Activated T-cell treated with anti-CD3 and anti-CD28 coated beads, Interleukin-2, amount 50 U/mL, for 72 hours (primary cell): ENCODE measurements at regions not wholly inside any gene's neighbourhood (a gene's known extent, or its start where the extent isn't known, plus 50 kb on each side); places are given as distances from the start of the nearest gene placed in this dataset.

ENCODE experiments used
- ATAC-seq, 2 donors: fragments of 150-1000 bp; cut with Tn5 transposase; replicated peaks in 1 of 2; 2 replicates each; pipeline ENCODE4 v1.10.0; 2021; ENCODE audit warnings: moderate library complexity in 2 of 2, mild to moderate bottlenecking in 1 of 2
- DNase-seq, 2 donors: peaks; one replicate each; pipeline ENCODE4 v3.0.0; 2021 to 2022; ENCODE audit warnings: mixed read lengths in 1 of 2
- H3K27ac Mint-ChIP-seq: one replicate; pipeline ENCODE4 v1.8.0; 2022; ENCODE audit warnings: mild to moderate bottlenecking, moderate library complexity, mixed read lengths
- H3K27me3 Mint-ChIP-seq: one replicate; pipeline ENCODE4 v1.8.0; 2022; ENCODE audit warnings: low read depth, mixed read lengths
- H3K36me3 Mint-ChIP-seq, 2 donors: one replicate each; pipeline ENCODE4 v1.8.0; 2022; ENCODE audit warnings: mixed read lengths in 2 of 2, mild to moderate bottlenecking in 1 of 2; ENCODE audit not compliant: insufficient read depth in 2 of 2
- H3K4me1 Mint-ChIP-seq: one replicate; pipeline ENCODE4 v1.8.0; 2022; ENCODE audit warnings: low read depth, mixed read lengths
- H3K4me3 Mint-ChIP-seq, 2 donors: one replicate each; pipeline ENCODE4 v1.8.0; 2022; ENCODE audit warnings: mild to moderate bottlenecking in 2 of 2, mixed read lengths in 2 of 2, moderate library complexity in 2 of 2
- H3K9me3 Mint-ChIP-seq, 2 donors: one replicate each; pipeline ENCODE4 v1.8.0; 2022; ENCODE audit warnings: mixed read lengths in 2 of 2

DNA sequence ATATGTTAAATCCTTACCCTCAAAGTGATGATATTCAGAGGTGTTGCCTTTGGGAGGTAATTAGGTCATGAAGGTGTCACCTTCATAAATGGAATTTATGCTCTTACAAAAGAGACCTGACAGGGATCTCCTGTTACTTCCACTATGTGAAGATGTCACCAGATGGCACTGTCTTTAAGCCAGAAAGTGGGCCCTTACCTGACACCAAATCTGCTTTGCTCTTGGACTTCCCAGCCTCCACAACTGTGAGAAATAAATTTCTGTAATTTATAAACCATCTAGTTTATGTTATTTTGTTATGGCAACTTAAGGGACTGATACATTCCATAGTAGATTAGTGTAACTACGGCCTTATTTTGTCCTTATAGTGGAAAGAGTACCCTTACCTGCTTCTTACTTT lies 358.3 kb upstream of the SALL1 start:
- H3K4me3 Mint-ChIP-seq, result no peak overlapping the region
- H3K9me3 Mint-ChIP-seq, result peaks cover 6% of the 10 kb centered on the region in 2 donors
- no peaks in the 10 kb centered on the region for H3K27me3 Mint-ChIP-seq
- H3K4me1 Mint-ChIP-seq, result no peaks in the 10 kb centered on the region
- ATAC-seq, result no peak
- no peak for DNase-seq
- H3K36me3 Mint-ChIP-seq, result no peaks in the 10 kb centered on the region
- H3K27ac Mint-ChIP-seq, result no peak overlapping the region

DNA sequence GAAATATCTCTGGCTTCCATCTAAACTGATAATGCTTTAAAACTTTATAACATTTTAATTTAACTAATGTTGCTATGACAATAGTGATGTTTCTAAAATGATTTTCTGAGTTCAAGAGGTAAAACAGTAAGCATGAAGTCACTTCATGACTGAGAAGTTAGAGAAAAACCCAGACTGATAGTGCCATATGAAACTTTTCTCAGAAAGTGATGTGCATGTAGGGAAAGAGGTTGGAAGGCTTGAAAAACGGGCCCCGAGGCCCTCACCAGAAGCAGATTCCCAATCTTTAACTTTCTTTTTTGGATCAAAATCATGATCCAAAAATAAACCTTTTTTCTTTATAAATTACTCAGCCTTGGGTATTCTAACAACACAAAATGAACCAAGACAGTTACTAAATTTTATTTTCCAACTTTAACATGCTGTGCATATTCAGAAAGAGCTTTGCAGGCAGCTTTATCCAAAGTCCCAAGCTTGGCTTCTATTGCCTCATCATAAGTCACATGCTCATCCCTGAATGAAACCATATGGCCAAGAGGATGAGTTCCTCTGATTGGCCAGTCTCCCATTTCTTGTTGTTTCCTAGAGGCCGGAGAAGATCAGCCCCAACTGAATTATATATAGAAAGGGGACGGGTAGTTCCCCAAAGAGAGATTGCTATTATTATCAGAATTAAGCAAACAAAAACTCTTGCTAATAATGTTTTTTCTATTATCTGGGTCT lies 357.6 kb upstream of the SALL1 start:
- no peak overlapping the region for H3K4me3 Mint-ChIP-seq
- no peak for ATAC-seq
- no peak overlapping the region for H3K27ac Mint-ChIP-seq
- no peaks in the 10 kb centered on the region for H3K4me1 Mint-ChIP-seq
- no peaks in the 10 kb centered on the region for H3K36me3 Mint-ChIP-seq
- H3K27me3 Mint-ChIP-seq, result no peaks in the 10 kb centered on the region
- DNase-seq, result no peak
- peaks cover 6% of the 10 kb centered on the region in 2 donors for H3K9me3 Mint-ChIP-seq

GRCh38 chr16:51507286-51507685 lies 356.2 kb upstream of the SALL1 start:
- ATAC-seq, result no peak
- no peaks in the 10 kb centered on the region for H3K36me3 Mint-ChIP-seq

DNA sequence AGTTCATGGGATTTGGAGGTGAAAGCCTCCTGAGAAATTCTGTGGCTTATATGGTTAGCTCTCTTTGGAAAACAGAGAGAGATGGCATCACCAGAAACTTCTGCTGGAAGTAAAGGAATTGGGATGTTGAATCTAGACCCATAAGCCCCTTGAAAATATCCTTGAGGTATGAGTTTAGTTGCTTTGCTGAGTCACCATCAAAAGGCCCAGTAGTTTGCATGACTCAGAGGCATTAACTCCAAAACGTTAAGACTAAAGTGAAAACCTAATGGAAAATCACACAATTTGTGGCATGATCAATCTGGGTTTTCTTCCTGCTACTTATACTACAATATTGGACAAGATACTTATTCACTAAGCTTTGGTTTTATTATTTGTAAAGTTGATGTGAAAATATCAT lies 349.2 kb upstream of the SALL1 start:
- Mint-ChIP-seq H3K9me3 (peaks cover 6% of the 10 kb centered on the region in 2 donors), H3K27ac (no peak overlapping the region), H3K4me3 (no peak overlapping the region), H3K36me3 (no peaks in the 10 kb centered on the region), H3K4me1 (no peaks in the 10 kb centered on the region), H3K27me3 (no peaks in the 10 kb centered on the region)
- DNase-seq (no peak), ATAC-seq (no peak)

More at GRCh38 chr16:51507286-51507685, 356.2 kb upstream of the SALL1 start:
- Mint-ChIP-seq H3K27me3 (no peaks in the 10 kb centered on the region), H3K27ac (no peak overlapping the region), H3K9me3 (peaks cover 2 to 4% of the 10 kb centered on the region in 2 donors), H3K4me3 (no peak overlapping the region), H3K4me1 (no peaks in the 10 kb centered on the region)
- DNase-seq, result no peak

- Mint-ChIP-seq H3K9me3 (peaks cover 8 to 9% of the 10 kb centered on the region in 2 donors), H3K27ac (no peak overlapping the region), H3K36me3 (no peaks in the 10 kb centered on the region), H3K27me3 (no peaks in the 10 kb centered on the region), H3K4me3 (no peak overlapping the region), H3K4me1 (no peaks in the 10 kb centered on the region)
- ATAC-seq, result no peak
- DNase-seq, result no peak
These were observed 346.6 kb upstream of the SALL1 start for GRCh38 chr16:51497541-51498211.

- Mint-ChIP-seq H3K27me3 (no peaks in the 10 kb centered on the region), H3K36me3 (peaks cover 0 to 1% of the 10 kb centered on the region in 2 donors), H3K4me1 (no peaks in the 10 kb centered on the region), H3K27ac (no peak overlapping the region), H3K9me3 (peaks cover 2 to 9% of the 10 kb centered on the region in 2 donors), H3K4me3 (no peak overlapping the region)
- DNase-seq (no peak), ATAC-seq (no peak)
These were observed 339.8 kb upstream of the SALL1 start for GRCh38 chr16:51490866-51491265.

DNA sequence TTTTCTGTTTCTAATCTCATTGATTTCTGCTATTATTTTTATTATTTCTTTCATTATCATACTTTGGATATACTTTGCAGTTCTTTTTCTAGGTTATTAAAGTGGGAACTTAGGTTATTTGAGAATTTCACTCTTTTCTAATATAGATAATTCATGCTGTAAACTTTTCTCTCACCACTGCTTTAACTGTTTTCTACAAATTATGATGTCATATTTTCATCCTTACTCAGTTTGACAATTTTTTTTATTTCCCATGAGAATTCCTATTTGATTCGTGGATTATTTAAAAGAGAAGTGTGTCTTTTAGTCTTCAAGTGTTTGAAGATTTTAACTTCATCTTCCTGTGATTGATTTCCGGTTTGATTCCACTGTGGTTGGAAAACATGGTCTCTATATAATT lies 336.8 kb upstream of the SALL1 start:
- peaks cover 6% of the 10 kb centered on the region in 2 donors for H3K9me3 Mint-ChIP-seq
- H3K27me3 Mint-ChIP-seq, result no peaks in the 10 kb centered on the region
- no peak overlapping the region for H3K27ac Mint-ChIP-seq
- DNase-seq (no peak), ATAC-seq (no peak)
- H3K36me3 Mint-ChIP-seq, result peaks cover 0 to 1% of the 10 kb centered on the region in 2 donors
- H3K4me3 Mint-ChIP-seq, result no peak overlapping the region
- no peaks in the 10 kb centered on the region for H3K4me1 Mint-ChIP-seq

DNA sequence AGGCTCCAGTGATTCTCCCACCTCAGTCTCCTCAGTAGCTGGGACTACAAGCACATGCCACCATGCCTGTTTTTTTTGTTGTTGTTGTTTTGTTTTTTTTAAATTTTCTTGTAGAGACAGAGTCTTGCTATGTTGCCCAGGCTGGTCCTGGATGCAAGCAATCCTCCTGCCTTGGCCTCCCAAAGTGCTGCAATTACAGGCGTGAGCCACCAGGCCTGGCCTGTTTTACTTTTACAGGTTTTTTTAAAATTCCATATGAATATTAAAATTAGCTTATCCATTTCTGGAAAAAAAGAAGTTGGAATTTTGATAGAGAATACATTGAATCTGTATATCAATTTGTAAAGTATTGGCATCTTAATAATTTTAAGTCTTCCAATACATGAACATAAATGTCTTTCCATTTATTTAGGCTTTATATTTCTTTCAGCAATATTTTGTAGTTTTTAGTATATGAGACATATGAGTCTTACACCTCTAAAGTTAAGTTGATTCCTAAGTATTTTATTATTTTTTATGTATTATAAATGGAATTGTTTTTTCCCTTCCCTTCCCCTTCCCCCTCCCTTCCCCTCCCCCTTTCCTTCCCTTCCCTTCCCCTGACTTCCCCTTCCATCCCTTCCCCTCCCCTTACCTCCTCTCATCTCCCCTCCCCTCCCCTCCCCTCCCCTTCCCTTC lies 323.5 kb upstream of the SALL1 start:
- H3K4me1 Mint-ChIP-seq, result no peaks in the 10 kb centered on the region
- H3K9me3 Mint-ChIP-seq, result peaks cover 3 to 6% of the 10 kb centered on the region in 2 donors
- ATAC-seq, result no peak
- no peaks in the 10 kb centered on the region for H3K27me3 Mint-ChIP-seq
- no peak overlapping the region for H3K27ac Mint-ChIP-seq
- no peak overlapping the region for H3K4me3 Mint-ChIP-seq
- no peaks in the 10 kb centered on the region for H3K36me3 Mint-ChIP-seq
- DNase-seq, result no peak

GRCh38 chr16:51473091-51473490 lies 322.0 kb upstream of the SALL1 start:
- Mint-ChIP-seq H3K27me3 (no peaks in the 10 kb centered on the region), H3K27ac (no peak overlapping the region), H3K4me3 (no peak overlapping the region), H3K4me1 (no peaks in the 10 kb centered on the region), H3K9me3 (peaks cover 3 to 6% of the 10 kb centered on the region in 2 donors), H3K36me3 (no peaks in the 10 kb centered on the region)
- DNase-seq (no peak), ATAC-seq (no peak)

- Mint-ChIP-seq H3K36me3 (no peaks in the 10 kb centered on the region), H3K9me3 (peaks cover 0 to 3% of the 10 kb centered on the region in 2 donors), H3K27ac (no peak overlapping the region), H3K4me1 (no peaks in the 10 kb centered on the region), H3K27me3 (no peaks in the 10 kb centered on the region), H3K4me3 (no peak overlapping the region)
- DNase-seq (no peak), ATAC-seq (no peak)
These were observed 319.4 kb upstream of the SALL1 start for GRCh38 chr16:51470492-51470891.

DNA sequence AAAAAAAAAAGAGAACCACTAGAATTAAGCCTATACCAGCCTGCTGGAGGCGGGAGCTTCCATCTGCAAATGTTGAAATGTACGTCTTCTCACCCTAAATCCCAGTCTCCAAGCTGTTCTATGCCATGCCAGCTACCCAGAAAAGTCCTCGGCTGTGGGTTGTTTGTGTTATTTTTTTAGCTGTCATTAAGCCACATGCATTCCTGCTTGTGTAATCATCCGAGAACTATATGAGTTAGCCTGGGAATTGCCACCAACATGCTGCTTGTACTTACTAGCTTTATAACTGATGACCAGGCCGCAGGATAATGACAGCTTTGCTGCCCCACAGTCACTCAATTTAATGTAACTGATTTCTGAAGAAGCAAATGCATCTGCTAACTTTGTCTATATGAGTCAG lies 313.9 kb upstream of the SALL1 start:
- DNase-seq (no peak), ATAC-seq (no peak)
- no peaks in the 10 kb centered on the region for H3K36me3 Mint-ChIP-seq
- no peaks in the 10 kb centered on the region for H3K27me3 Mint-ChIP-seq
- no peaks in the 10 kb centered on the region for H3K4me1 Mint-ChIP-seq
- H3K9me3 Mint-ChIP-seq, result no peaks in the 10 kb centered on the region
- H3K4me3 Mint-ChIP-seq, result no peak overlapping the region
- no peak overlapping the region for H3K27ac Mint-ChIP-seq

- no peak for DNase-seq
- H3K4me3 Mint-ChIP-seq, result no peak overlapping the region
These were observed 310.2 kb upstream of the SALL1 start for GRCh38 chr16:51461255-51461654.

GRCh38 chr16:51458356-51459140 lies 307.5 kb upstream of the SALL1 start:
- peaks cover 3 to 5% of the 10 kb centered on the region in 2 donors for H3K9me3 Mint-ChIP-seq
- H3K36me3 Mint-ChIP-seq, result no peaks in the 10 kb centered on the region
- ATAC-seq (no peak), DNase-seq (no peak)
- H3K4me3 Mint-ChIP-seq, result no peak overlapping the region
- no peaks in the 10 kb centered on the region for H3K27me3 Mint-ChIP-seq
- no peaks in the 10 kb centered on the region for H3K4me1 Mint-ChIP-seq
- H3K27ac Mint-ChIP-seq, result no peak overlapping the region

More at GRCh38 chr16:51461255-51461654, 310.2 kb upstream of the SALL1 start:
- H3K27ac Mint-ChIP-seq, result no peak overlapping the region
- H3K4me1 Mint-ChIP-seq, result no peaks in the 10 kb centered on the region
- H3K27me3 Mint-ChIP-seq, result no peaks in the 10 kb centered on the region
- no peaks in the 10 kb centered on the region for H3K36me3 Mint-ChIP-seq
- peaks cover 2 to 3% of the 10 kb centered on the region in 2 donors for H3K9me3 Mint-ChIP-seq
- ATAC-seq, result no peak
